C4-2B (cell line): ENCODE measurements at regions not wholly inside any gene's neighbourhood (a gene's known extent, or its start where the extent isn't known, plus 50 kb on each side); places are given as distances from the start of the nearest gene placed in this dataset.

Experiments
- H3K27ac ChIP-seq: fragments of 450-650 bp; 2 replicates; pipeline ENCODE4 v1.5.1; 2017
- ZFX ChIP-seq: fragments of 450-650 bp; IDR thresholded peaks from 2 replicates; pipeline ENCODE4 v1.6.1; 2017
- TF ChIP-seq, protein P1 (sequence below): fragments of 450-650 bp; conservative IDR thresholded peaks from 2 replicates; pipeline ENCODE4 v1.5.1; 2017; ENCODE audit warnings: mild to moderate bottlenecking

- TF ChIP-seq ZFX, result no peak
- TF ChIP-seq, protein P1, sequence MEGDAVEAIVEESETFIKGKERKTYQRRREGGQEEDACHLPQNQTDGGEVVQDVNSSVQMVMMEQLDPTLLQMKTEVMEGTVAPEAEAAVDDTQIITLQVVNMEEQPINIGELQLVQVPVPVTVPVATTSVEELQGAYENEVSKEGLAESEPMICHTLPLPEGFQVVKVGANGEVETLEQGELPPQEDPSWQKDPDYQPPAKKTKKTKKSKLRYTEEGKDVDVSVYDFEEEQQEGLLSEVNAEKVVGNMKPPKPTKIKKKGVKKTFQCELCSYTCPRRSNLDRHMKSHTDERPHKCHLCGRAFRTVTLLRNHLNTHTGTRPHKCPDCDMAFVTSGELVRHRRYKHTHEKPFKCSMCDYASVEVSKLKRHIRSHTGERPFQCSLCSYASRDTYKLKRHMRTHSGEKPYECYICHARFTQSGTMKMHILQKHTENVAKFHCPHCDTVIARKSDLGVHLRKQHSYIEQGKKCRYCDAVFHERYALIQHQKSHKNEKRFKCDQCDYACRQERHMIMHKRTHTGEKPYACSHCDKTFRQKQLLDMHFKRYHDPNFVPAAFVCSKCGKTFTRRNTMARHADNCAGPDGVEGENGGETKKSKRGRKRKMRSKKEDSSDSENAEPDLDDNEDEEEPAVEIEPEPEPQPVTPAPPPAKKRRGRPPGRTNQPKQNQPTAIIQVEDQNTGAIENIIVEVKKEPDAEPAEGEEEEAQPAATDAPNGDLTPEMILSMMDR, result no peak
- no peak overlapping the region for H3K27ac ChIP-seq
Measured at GRCh38 chr1:234753979-234754378, 144.0 kb upstream of the IRF2BP2 start.

DNA sequence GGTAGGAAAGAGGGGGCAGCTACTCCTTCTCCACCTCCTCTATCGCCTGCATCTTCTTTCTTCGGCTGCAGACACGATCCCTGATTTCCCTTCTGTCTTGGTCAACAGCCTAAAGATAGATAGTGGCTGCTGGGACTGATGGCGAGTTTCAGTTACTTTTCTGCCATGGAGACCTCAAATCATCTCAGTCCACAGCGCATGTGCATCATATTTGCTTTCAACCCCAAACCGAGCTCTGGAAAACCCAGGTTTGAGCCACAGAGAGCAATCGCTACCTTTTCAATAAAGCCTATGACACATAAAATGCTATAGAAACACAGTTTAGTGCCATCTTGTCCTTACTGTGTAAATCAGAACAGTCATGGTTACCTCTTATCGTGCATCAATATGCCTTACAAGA lies 142.9 kb upstream of the IRF2BP2 start:
- H3K27ac ChIP-seq, result no peak overlapping the region
- TF ChIP-seq, protein P1, result no peak
- TF ChIP-seq ZFX, result no peak

- TF ChIP-seq ZFX, result no peak
- TF ChIP-seq, protein P1, result no peak
- peak overlapping the region; percentile 2; the same call in 1 of the 2 replicates for H3K27ac ChIP-seq
Measured at GRCh38 chr1:234751678-234752077, 141.7 kb upstream of the IRF2BP2 start.

DNA sequence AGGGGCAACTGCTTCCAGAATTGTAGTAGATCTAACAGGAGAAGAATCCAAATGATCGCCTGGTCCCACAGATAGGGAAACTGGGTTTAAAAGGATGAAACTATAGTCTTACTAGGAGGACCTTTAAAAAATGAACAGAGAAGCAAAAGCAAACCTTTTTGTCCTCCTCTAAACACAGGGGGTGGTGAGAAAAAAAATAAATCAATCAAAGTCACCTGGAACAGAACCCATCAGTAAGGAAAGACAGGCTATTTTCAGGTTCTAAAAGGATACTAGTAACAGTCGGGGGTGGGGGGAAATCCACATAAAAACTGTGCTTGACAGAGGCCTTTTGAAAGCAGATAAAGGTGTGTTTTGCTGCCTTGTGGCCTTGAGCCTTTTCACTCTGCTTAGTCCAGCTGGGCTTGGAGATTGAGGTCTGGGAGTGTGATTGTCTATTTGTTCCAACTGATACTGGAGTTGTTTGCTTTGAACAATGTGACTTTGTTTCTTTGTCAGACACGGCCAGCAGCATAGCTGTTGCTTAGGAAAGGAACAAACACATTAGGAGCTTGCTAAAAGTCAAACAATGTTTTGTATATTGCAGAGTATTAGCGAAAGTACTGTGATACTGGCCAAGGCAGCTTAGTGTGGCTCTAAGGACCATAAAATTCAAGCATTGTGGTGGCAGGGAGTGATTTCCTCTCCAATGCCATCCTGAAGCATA lies 141.1 kb upstream of the IRF2BP2 start:
- TF ChIP-seq, protein P1, result no peak
- TF ChIP-seq ZFX, result no peak
- peak overlapping the region; percentile 2; the same call in 1 of the 2 replicates for H3K27ac ChIP-seq

DNA sequence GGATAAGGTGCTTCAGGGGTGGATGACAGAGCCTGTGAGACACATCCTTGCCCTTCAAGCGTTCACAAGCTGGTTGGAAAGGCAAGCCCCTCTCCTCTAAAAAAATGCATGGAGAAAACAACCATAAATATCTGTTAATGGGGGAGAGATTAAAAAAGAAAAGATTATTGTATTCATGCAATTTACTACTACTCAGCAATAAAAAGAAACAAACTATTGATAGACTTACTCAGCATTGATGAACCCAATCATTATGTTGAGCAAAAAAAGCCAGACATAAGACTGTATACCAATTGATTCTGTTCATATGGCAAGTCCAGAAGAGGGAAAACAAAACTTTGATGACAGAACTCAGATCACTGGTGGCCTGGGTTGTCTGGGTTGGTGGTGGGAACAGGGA lies 138.7 kb upstream of the IRF2BP2 start:
- H3K27ac ChIP-seq, result no peak overlapping the region
- TF ChIP-seq, protein P1, result no peak
- no peak for TF ChIP-seq ZFX

DNA sequence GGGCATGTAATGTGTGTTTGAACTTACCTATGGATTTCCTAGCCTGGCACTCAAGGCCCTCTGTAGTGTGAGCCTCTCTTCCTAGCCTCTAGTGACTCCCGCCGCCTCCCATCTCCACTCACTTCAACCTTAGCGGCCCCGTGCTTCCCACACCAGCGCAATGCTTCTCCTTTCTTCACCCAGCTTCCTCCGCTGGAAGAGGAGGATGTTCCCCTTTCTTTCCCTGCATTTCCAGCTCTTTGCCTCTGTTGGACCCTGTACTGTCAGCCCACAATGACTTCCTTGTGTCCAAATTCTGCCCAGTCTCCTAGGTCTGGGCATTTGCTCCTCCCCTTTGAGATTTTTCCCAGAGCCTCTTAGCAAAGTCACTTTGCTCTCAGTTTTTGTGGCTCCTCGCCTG lies 138.1 kb upstream of the IRF2BP2 start:
- TF ChIP-seq, protein P1, result no peak
- no peak for TF ChIP-seq ZFX
- no peak overlapping the region for H3K27ac ChIP-seq

- TF ChIP-seq, protein P1, result no peak
- TF ChIP-seq ZFX, result no peak
- no peak overlapping the region for H3K27ac ChIP-seq
Measured at GRCh38 chr1:234746798-234747196, 136.8 kb upstream of the IRF2BP2 start.
